SK-N-SH (cell line): ENCODE measurements at regions not wholly inside any gene's neighbourhood (a gene's known extent, or its start where the extent isn't known, plus 50 kb on each side); places are given as distances from the start of the nearest gene placed in this dataset.

ENCODE experiments used
- CTCF ChIA-PET: fragments of 300-600, 350-600 bp; formaldehyde crosslinking; extraction: SDS; loops from one replicate; lab custom pipeline; 2021; lab: Yijun Ruan, JAX
- POLR2A ChIA-PET: fragments of 350-600 bp; sonication (Branson Sonifier 250); formaldehyde crosslinking; extraction: SDS; loops from one replicate; lab custom pipeline; 2020; ENCODE audit warnings: antibody characterized with exemption, inconsistent platforms; lab: Yijun Ruan, JAX
- DNase-seq: peaks from one replicate; pipeline ENCODE4 v3.0.0; 2012
- H2AFZ ChIP-seq: fragments of 200-600 bp; sonication (generic); 2 replicates; pipeline ENCODE4 v1.8.1; 2016; ENCODE audit warnings: antibody characterized with exemption, mild to moderate bottlenecking, low read depth
- H3F3A ChIP-seq: fragments of 200-600 bp; sonication (generic); replicated peaks from 2 replicates; pipeline ENCODE3; 2016; ENCODE audit warnings: antibody characterized with exemption, mild to moderate bottlenecking; ENCODE audit not compliant: insufficient read depth
- H3K27ac ChIP-seq, 2 experiments: fragments of 200-500 bp in 1 of 2; fragments of 200-600 bp in 1 of 2; sonication (Bioruptor generic) in 1 of 2; sonication (generic), shearing (Covaris generic) in 1 of 2; 2 replicates each; pipeline versions ENCODE4 v1.5.1 to v1.6.1; 2014 to 2016; ENCODE audit warnings: low read depth in 2 of 2, inconsistent platforms in 1 of 2, low read length in 1 of 2, mild to moderate bottlenecking in 1 of 2, mixed read lengths in 1 of 2
- H3K27me3 ChIP-seq: fragments of 200-600 bp; sonication (generic), shearing (Covaris generic); 2 replicates; pipeline ENCODE4 v1.6.1; 2016; ENCODE audit warnings: mixed run types; ENCODE audit not compliant: insufficient read depth
- H3K36me3 ChIP-seq, 2 experiments: fragments of 200-500 bp in 1 of 2; fragments of 200-600 bp in 1 of 2; sonication (Bioruptor generic) in 1 of 2; sonication (generic) in 1 of 2; replicated peaks in 1 of 2; 2 replicates each; pipeline versions ENCODE3 to v1.5.1; 2014 to 2016; ENCODE audit warnings: low read length in 1 of 2, mild to moderate bottlenecking in 1 of 2; ENCODE audit not compliant: insufficient read depth in 2 of 2, control insufficient read depth in 1 of 2
- H3K4me1 ChIP-seq, 2 experiments: fragments of 200-500 bp in 1 of 2; fragments of 200-600 bp in 1 of 2; sonication (Bioruptor generic) in 1 of 2; sonication (generic), shearing (Covaris generic) in 1 of 2; 2 replicates each; pipeline versions ENCODE4 v1.5.1 to v1.6.1; 2014 to 2016; ENCODE audit warnings: low read depth in 1 of 2, low read length in 1 of 2, mixed run types in 1 of 2; ENCODE audit not compliant: insufficient read depth in 2 of 2, control insufficient read depth in 1 of 2
- H3K4me2 ChIP-seq: fragments of 200-600 bp; sonication (generic), shearing (Covaris generic); 2 replicates; pipeline ENCODE4 v1.6.1; 2017; ENCODE audit warnings: mixed run types
- H3K4me3 ChIP-seq, 2 experiments: fragments of 200-500 bp in 1 of 2; fragments of 200-600 bp in 1 of 2; sonication (Bioruptor generic) in 1 of 2; sonication (generic), shearing (Covaris generic) in 1 of 2; 2 replicates each; pipeline versions ENCODE4 v1.5.1 to v1.8.1; 2014 to 2016; ENCODE audit warnings: low read depth in 2 of 2, inconsistent platforms in 1 of 2, low read length in 1 of 2, mild to moderate bottlenecking in 1 of 2, mixed read lengths in 1 of 2, moderate library complexity in 1 of 2
- H3K79me2 ChIP-seq: fragments of 200-600 bp; sonication (generic); 2 replicates; pipeline ENCODE4 v1.8.1; 2017; ENCODE audit warnings: mild to moderate bottlenecking; ENCODE audit not compliant: insufficient read depth
- H3K9ac ChIP-seq: fragments of 200-600 bp; sonication (generic); 2 replicates; pipeline ENCODE4 v1.6.1; 2017; ENCODE audit warnings: mixed run types
- H3K9me2 ChIP-seq: fragments of 200-600 bp; sonication (generic); 2 replicates; pipeline ENCODE4 v1.6.1; 2017; ENCODE audit warnings: mixed run types
- H3K9me3 ChIP-seq: fragments of 200-600 bp; sonication (generic); 2 replicates; pipeline ENCODE4 v1.6.1; 2017; ENCODE audit warnings: mixed run types, mild to moderate bottlenecking, moderate library complexity
- H4K20me1 ChIP-seq: fragments of 200-600 bp; sonication (generic); 2 replicates; pipeline ENCODE4 v1.6.1; 2017; ENCODE audit warnings: mild to moderate bottlenecking, mixed run types; ENCODE audit not compliant: insufficient read depth
- CHD2 ChIP-seq: fragments of 150-350 bp; IDR thresholded peaks from 2 replicates; pipeline ENCODE4 v1.6.1; 2018; ENCODE audit warnings: low read length; ENCODE audit not compliant: partially characterized antibody
- ELF1 ChIP-seq: IDR thresholded peaks from 2 replicates; pipeline ENCODE4 v1.4.0; 2012
- FOXJ3 ChIP-seq: sonication (generic); formaldehyde crosslinking; IDR thresholded peaks from 2 replicates; pipeline ENCODE4 v1.5.1; 2020; ENCODE audit warnings: mild to moderate bottlenecking, missing genetic modification reagents
- JUND ChIP-seq: IDR thresholded peaks from 2 replicates; pipeline ENCODE4 v1.4.0; 2012
- MXI1 ChIP-seq: IDR thresholded peaks from 2 replicates; pipeline ENCODE4 v1.6.1; 2012; ENCODE audit warnings: mild to moderate bottlenecking, low read depth, low read length, improper control_type of control experiment
- NFIC ChIP-seq: IDR thresholded peaks from 2 replicates; pipeline ENCODE4 v1.4.0; 2012; ENCODE audit warnings: borderline replicate concordance
- RCOR1 ChIP-seq: fragments of 150-350 bp; IDR thresholded peaks from 2 replicates; pipeline ENCODE4 v1.6.1; 2017; ENCODE audit warnings: antibody characterized with exemption, low read length
- RFX5 ChIP-seq: IDR thresholded peaks from 2 replicates; pipeline ENCODE4 v1.6.1; 2012; ENCODE audit warnings: mild to moderate bottlenecking, improper control_type of control experiment, low read length
- SIN3A ChIP-seq: IDR thresholded peaks from 2 replicates; pipeline ENCODE4 v1.6.1; 2012; ENCODE audit warnings: low read depth, mild to moderate bottlenecking, low read length, moderate library complexity, borderline replicate concordance
- TCF12 ChIP-seq: IDR thresholded peaks from 2 replicates; pipeline ENCODE4 v1.4.0; 2012
- WGBS: methylation state at CpG from one replicate; pipeline ENCODE4 v1.1.6; 2017; ENCODE audit warnings: low lambda C conversion rate; 5-methylcytosine and 5-hydroxymethylcytosine counted together
- TF ChIP-seq, protein P1 (sequence below): IDR thresholded peaks from 2 replicates; pipeline ENCODE4 v1.4.0; 2012; ENCODE audit warnings: low read depth, borderline replicate concordance
- TF ChIP-seq, protein P2 (sequence below): IDR thresholded peaks from 2 replicates; pipeline ENCODE4 v1.6.1; 2012; ENCODE audit warnings: mild to moderate bottlenecking, low read depth, low read length, moderate library complexity
- TF ChIP-seq, protein P3 (sequence below): fragments of 200-600 bp; sonication (generic); IDR thresholded peaks from 2 replicates; pipeline ENCODE4 v1.6.1; 2017; ENCODE audit warnings: antibody characterized with exemption, mild to moderate bottlenecking, moderate library complexity

DNA sequence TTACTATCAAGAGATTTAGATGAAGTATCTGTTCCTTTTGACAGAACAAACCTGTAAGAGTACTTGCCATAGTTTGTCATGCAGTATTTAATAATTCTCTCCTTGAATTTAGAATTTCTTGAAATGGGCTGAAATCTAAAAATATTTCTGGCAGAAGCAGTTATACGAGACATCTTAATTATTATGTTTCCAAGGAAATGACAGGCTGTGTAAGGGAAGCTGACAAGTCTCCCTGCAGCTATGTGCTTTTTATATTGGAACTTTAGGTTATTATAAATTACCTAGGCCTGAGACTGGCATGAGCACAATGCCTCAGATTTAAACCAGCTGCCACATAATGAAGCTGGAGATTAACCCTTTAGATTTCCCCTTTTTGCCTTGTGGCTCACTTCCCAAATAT is 365.0 kb upstream of the EPHA6 start:
- H3K27me3 ChIP-seq, result no peaks in the 10 kb centered on the region; the same call in 1 of the 2 replicates
- no peaks in the 10 kb centered on the region for H3K9me2 ChIP-seq
- DNase-seq, result no peak
- no peaks in the 10 kb centered on the region for H3K36me3 ChIP-seq
- H3K27ac ChIP-seq, result no peak overlapping the region
- H3K4me1 ChIP-seq, result no peaks in the 10 kb centered on the region
- no peak overlapping the region for H2AFZ ChIP-seq
- no peak overlapping the region for H3K4me3 ChIP-seq
- no peaks in the 10 kb centered on the region for H3K79me2 ChIP-seq
- WGBS, result 4% methylated on average over 1 of the region's 1 CpG
- TF ChIP-seq RCOR1 (no peak), TCF12 (no peak), MXI1 (no peak)
- no peak overlapping the region for H3K4me2 ChIP-seq
- H3K9me3 ChIP-seq, result no peaks in the 10 kb centered on the region
- no peaks in the 10 kb centered on the region for H3F3A ChIP-seq
- no peaks in the 10 kb centered on the region for H4K20me1 ChIP-seq
- CTCF ChIA-PET, result no interaction called here
- POLR2A ChIA-PET, result no interaction called here
- no peak overlapping the region for H3K9ac ChIP-seq

DNA sequence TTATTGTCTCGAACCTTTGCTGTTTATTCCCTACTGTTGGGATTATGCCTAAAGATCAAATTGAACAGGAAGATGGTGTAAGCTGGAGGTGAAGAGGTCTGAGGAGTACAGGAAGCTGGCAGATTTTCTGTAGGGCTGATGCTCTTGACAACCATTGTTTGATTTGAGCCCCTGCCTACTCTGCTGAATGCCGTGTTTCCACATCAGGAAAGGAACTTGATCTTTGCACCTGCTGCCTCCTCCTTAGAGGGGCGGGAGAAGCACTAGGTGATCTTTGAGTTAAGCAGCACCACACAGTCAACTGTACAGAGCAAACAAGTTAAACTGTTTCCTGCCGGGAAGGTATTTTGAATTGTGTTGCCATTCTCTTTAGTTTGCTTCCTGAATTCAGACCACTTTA is 364.6 kb upstream of the EPHA6 start:
- no peaks in the 10 kb centered on the region for H3K79me2 ChIP-seq
- no peaks in the 10 kb centered on the region for H3K9me3 ChIP-seq
- H3F3A ChIP-seq, result no peaks in the 10 kb centered on the region
- H3K4me2 ChIP-seq, result no peak overlapping the region
- no peaks in the 10 kb centered on the region for H4K20me1 ChIP-seq
- TF ChIP-seq CHD2 (no peak), RFX5 (no peak), JUND (no peak), FOXJ3 (CRISPR knock-in tag) (no peak)
- TF ChIP-seq, protein P1, sequence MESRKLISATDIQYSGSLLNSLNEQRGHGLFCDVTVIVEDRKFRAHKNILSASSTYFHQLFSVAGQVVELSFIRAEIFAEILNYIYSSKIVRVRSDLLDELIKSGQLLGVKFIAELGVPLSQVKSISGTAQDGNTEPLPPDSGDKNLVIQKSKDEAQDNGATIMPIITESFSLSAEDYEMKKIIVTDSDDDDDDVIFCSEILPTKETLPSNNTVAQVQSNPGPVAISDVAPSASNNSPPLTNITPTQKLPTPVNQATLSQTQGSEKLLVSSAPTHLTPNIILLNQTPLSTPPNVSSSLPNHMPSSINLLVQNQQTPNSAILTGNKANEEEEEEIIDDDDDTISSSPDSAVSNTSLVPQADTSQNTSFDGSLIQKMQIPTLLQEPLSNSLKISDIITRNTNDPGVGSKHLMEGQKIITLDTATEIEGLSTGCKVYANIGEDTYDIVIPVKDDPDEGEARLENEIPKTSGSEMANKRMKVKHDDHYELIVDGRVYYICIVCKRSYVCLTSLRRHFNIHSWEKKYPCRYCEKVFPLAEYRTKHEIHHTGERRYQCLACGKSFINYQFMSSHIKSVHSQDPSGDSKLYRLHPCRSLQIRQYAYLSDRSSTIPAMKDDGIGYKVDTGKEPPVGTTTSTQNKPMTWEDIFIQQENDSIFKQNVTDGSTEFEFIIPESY, result no peak
- no peak overlapping the region for H3K9ac ChIP-seq
- H3K4me3 ChIP-seq, result no peak overlapping the region
- no peaks in the 10 kb centered on the region for H3K4me1 ChIP-seq
- no peaks in the 10 kb centered on the region; the same call in 1 of the 2 replicates for H3K27me3 ChIP-seq
- CTCF ChIA-PET, result no interaction called here
- no peaks in the 10 kb centered on the region for H3K36me3 ChIP-seq
- POLR2A ChIA-PET, result no interaction called here
- H3K9me2 ChIP-seq, result no peaks in the 10 kb centered on the region
- H3K27ac ChIP-seq, result no peak overlapping the region
- no peak for DNase-seq
- WGBS, result 15% methylated on average over 4 of the region's 4 CpGs
- no peak overlapping the region for H2AFZ ChIP-seq

DNA sequence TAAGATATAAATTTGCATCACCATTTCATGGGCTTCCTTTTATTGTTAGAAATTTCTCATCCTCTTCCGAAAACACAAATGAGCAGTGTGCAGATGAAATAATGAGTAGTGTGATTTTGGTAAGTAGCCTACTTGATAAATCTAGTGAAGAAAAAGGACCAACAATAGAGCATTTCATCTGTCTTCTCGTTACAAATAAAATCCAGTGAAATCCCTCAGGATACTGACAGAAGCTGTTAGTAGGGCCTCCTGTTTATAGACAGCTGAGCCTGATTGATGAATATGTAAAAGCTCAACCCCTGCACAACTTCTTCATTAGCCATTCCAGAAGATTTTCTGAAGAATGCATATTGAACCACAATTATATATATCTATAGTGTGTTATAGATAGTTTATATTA is 363.7 kb upstream of the EPHA6 start:
- Histone ChIP-seq H4K20me1 (no peaks in the 10 kb centered on the region), H3K79me2 (no peaks in the 10 kb centered on the region), H3K9me2 (no peaks in the 10 kb centered on the region), H3K27ac (no peak overlapping the region), H3K4me3 (no peak overlapping the region), H3K4me2 (no peak overlapping the region), H3F3A (no peaks in the 10 kb centered on the region), H3K4me1 (no peaks in the 10 kb centered on the region), H2AFZ (no peak overlapping the region), H3K36me3 (no peaks in the 10 kb centered on the region), H3K9me3 (no peaks in the 10 kb centered on the region), H3K27me3 (no peaks in the 10 kb centered on the region; the same call in 1 of the 2 replicates), H3K9ac (no peak overlapping the region)
- ChIA-PET POLR2A (no interaction called here), CTCF (no interaction called here)
- 12% methylated on average over 2 of the region's 2 CpGs for WGBS
- DNase-seq, result no peak
- TF ChIP-seq MXI1 (no peak), ELF1 (no peak), NFIC (no peak), SIN3A (no peak), FOXJ3 (CRISPR knock-in tag) (no peak), RFX5 (no peak)
- TF ChIP-seq, protein P1, result no peak
- TF ChIP-seq, protein P2, sequence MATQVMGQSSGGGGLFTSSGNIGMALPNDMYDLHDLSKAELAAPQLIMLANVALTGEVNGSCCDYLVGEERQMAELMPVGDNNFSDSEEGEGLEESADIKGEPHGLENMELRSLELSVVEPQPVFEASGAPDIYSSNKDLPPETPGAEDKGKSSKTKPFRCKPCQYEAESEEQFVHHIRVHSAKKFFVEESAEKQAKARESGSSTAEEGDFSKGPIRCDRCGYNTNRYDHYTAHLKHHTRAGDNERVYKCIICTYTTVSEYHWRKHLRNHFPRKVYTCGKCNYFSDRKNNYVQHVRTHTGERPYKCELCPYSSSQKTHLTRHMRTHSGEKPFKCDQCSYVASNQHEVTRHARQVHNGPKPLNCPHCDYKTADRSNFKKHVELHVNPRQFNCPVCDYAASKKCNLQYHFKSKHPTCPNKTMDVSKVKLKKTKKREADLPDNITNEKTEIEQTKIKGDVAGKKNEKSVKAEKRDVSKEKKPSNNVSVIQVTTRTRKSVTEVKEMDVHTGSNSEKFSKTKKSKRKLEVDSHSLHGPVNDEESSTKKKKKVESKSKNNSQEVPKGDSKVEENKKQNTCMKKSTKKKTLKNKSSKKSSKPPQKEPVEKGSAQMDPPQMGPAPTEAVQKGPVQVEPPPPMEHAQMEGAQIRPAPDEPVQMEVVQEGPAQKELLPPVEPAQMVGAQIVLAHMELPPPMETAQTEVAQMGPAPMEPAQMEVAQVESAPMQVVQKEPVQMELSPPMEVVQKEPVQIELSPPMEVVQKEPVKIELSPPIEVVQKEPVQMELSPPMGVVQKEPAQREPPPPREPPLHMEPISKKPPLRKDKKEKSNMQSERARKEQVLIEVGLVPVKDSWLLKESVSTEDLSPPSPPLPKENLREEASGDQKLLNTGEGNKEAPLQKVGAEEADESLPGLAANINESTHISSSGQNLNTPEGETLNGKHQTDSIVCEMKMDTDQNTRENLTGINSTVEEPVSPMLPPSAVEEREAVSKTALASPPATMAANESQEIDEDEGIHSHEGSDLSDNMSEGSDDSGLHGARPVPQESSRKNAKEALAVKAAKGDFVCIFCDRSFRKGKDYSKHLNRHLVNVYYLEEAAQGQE, result no peak
- TF ChIP-seq, protein P3, sequence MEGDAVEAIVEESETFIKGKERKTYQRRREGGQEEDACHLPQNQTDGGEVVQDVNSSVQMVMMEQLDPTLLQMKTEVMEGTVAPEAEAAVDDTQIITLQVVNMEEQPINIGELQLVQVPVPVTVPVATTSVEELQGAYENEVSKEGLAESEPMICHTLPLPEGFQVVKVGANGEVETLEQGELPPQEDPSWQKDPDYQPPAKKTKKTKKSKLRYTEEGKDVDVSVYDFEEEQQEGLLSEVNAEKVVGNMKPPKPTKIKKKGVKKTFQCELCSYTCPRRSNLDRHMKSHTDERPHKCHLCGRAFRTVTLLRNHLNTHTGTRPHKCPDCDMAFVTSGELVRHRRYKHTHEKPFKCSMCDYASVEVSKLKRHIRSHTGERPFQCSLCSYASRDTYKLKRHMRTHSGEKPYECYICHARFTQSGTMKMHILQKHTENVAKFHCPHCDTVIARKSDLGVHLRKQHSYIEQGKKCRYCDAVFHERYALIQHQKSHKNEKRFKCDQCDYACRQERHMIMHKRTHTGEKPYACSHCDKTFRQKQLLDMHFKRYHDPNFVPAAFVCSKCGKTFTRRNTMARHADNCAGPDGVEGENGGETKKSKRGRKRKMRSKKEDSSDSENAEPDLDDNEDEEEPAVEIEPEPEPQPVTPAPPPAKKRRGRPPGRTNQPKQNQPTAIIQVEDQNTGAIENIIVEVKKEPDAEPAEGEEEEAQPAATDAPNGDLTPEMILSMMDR, result no peak
